Fibroblast of lung (primary cell): ENCODE measurements at regions not wholly inside any gene's neighbourhood (a gene's known extent, or its start where the extent isn't known, plus 50 kb on each side); places are given as distances from the start of the nearest gene placed in this dataset.

Experiments used
- DNase-seq, 2 donors: peaks; one replicate each; pipeline versions ENCODE4 v3.0.0 to v3.0.0-alpha.2; 2010; ENCODE audit warnings: low read depth in 2 of 2
- H2AFZ ChIP-seq: 2 replicates; pipeline ENCODE4 v1.5.1; 2012; ENCODE audit warnings: low read length, control low read depth, inconsistent platforms
- H3K27ac ChIP-seq: 2 replicates; pipeline ENCODE4 v1.5.1; 2011; ENCODE audit warnings: low read length, control low read depth; ENCODE audit not compliant: insufficient read depth
- H3K27me3 ChIP-seq: 2 replicates; pipeline ENCODE4 v1.5.1; 2011; ENCODE audit warnings: mild to moderate bottlenecking, low read length; ENCODE audit not compliant: control insufficient read depth, insufficient read depth
- H3K36me3 ChIP-seq: 2 replicates; pipeline ENCODE4 v1.5.1; 2011; ENCODE audit warnings: low read length; ENCODE audit not compliant: control insufficient read depth, insufficient read depth
- H3K4me1 ChIP-seq: 2 replicates; pipeline ENCODE4 v1.5.1; 2011; ENCODE audit warnings: low read length; ENCODE audit not compliant: control insufficient read depth, insufficient read depth; ENCODE audit errors: extremely low read depth
- H3K4me2 ChIP-seq: 2 replicates; pipeline ENCODE4 v1.5.1; 2011; ENCODE audit warnings: low read length, control low read depth; ENCODE audit not compliant: insufficient read depth; ENCODE audit errors: extremely low read depth
- H3K4me3 ChIP-seq, 4 experiments: fragments of 200-600 bp in 1 of 4; sonication (generic) in 1 of 4; replicated peaks in 1 of 4; 2 replicates each; pipeline ENCODE4 v1.5.1; 2011 to 2016; ENCODE audit warnings: low read length in 4 of 4, low read depth in 3 of 4, mild to moderate bottlenecking in 3 of 4, control low read depth in 2 of 4, inconsistent platforms in 1 of 4, mixed read lengths in 1 of 4; ENCODE audit not compliant: insufficient read depth in 1 of 4; ENCODE audit errors: control extremely low read depth in 1 of 4
- H3K79me2 ChIP-seq: 2 replicates; pipeline ENCODE4 v1.5.1; 2012; ENCODE audit warnings: mild to moderate bottlenecking, low read length, inconsistent platforms; ENCODE audit not compliant: control insufficient read depth, insufficient read depth
- H3K9ac ChIP-seq: 2 replicates; pipeline ENCODE4 v1.5.1; 2011; ENCODE audit warnings: mild to moderate bottlenecking, low read length, control low read depth; ENCODE audit not compliant: insufficient read depth
- H3K9me3 ChIP-seq: 2 replicates; pipeline ENCODE4 v1.5.1; 2012; ENCODE audit warnings: low read depth, low read length; ENCODE audit not compliant: control insufficient read depth, insufficient read depth
- H4K20me1 ChIP-seq: 2 replicates; pipeline ENCODE4 v1.5.1; 2011; ENCODE audit warnings: low read length; ENCODE audit not compliant: control insufficient read depth, insufficient read depth; ENCODE audit errors: extremely low read depth
- CTCF ChIP-seq, 2 donors: IDR thresholded peaks in 1 of 2; conservative IDR thresholded peaks in 1 of 2; 1 replicate in 1 of 2; 2 replicates in 1 of 2; pipeline ENCODE4 v1.5.1; 2011 to 2012; ENCODE audit warnings: low read length in 2 of 2, control low read depth in 1 of 2, inconsistent platforms in 1 of 2, low read depth in 1 of 2, mild to moderate bottlenecking in 1 of 2
- EZH2 ChIP-seq: IDR thresholded peaks from 2 replicates; pipeline ENCODE4 v1.5.1; 2012; ENCODE audit warnings: low read length, control low read depth, mild to moderate bottlenecking; ENCODE audit errors: missing control alignments

- H2AFZ ChIP-seq: no peak overlapping the region
Measured at GRCh38 chr16:54431997-54432896, 145.7 kb upstream of the IRX3 start.

GRCh38 chr16:54431041-54431996 is 144.7 kb upstream of the IRX3 start:
- Histone ChIP-seq H4K20me1 (no peaks in the 10 kb centered on the region), H3K79me2 (no peaks in the 10 kb centered on the region), H3K9me3 (no peaks in the 10 kb centered on the region), H3K36me3 (no peaks in the 10 kb centered on the region), H3K27ac (peak overlapping the region; percentile 34), H2AFZ (no peak overlapping the region), H3K9ac (no peak overlapping the region), H3K4me2 (peak overlapping the region; percentile 15), H3K27me3 (no peaks in the 10 kb centered on the region), H3K4me1 (peaks cover 2% of the 10 kb centered on the region), H3K4me3 (peak overlapping the region in 1 of 4 experiments; percentile 3)
- TF ChIP-seq EZH2 (no peak), CTCF (conservative IDR thresholded peaks at IDR 0.05 in 1 of 2, IDR thresholded peaks at IDR 0.05 in 1 of 2; ENCODE audit: low read depth in 1 of 2, low read length in 2 of 2) (no peak)
- peak in 1 of 2 donors; percentile 32 for DNase-seq

More at GRCh38 chr16:54431997-54432896, 145.7 kb upstream of the IRX3 start:
- Histone ChIP-seq H3K4me3 (no peak overlapping the region), H4K20me1 (no peaks in the 10 kb centered on the region), H3K4me1 (peaks cover 2% of the 10 kb centered on the region), H3K4me2 (no peak overlapping the region), H3K9ac (no peak overlapping the region), H3K79me2 (no peaks in the 10 kb centered on the region), H3K27ac (no peak overlapping the region), H3K27me3 (no peaks in the 10 kb centered on the region), H3K9me3 (no peaks in the 10 kb centered on the region), H3K36me3 (no peaks in the 10 kb centered on the region)
- no peak for DNase-seq
- no peak for TF ChIP-seq CTCF (conservative IDR thresholded peaks at IDR 0.05 in 1 of 2, IDR thresholded peaks at IDR 0.05 in 1 of 2; ENCODE audit: low read depth in 1 of 2, low read length in 2 of 2)
- no peak for TF ChIP-seq EZH2

- TF ChIP-seq CTCF (conservative IDR thresholded peaks at IDR 0.05 in 1 of 2, IDR thresholded peaks at IDR 0.05 in 1 of 2; ENCODE audit: low read depth in 1 of 2, low read length in 2 of 2): no peak
- no peak for TF ChIP-seq EZH2
- peak; percentile 59 to 63 for DNase-seq
Measured at GRCh38 chr16:54430491-54431030, 144.0 kb upstream of the IRX3 start.

More at GRCh38 chr16:54430491-54431030, 144.0 kb upstream of the IRX3 start:
- peaks cover 2% of the 10 kb centered on the region for H3K4me1 ChIP-seq
- H3K27ac ChIP-seq: peak overlapping the region; percentile 34
- peak overlapping the region in 1 of 4 experiments; percentile 3 for H3K4me3 ChIP-seq
- no peaks in the 10 kb centered on the region for H3K9me3 ChIP-seq
- peak overlapping the region; percentile 48 for H3K4me2 ChIP-seq
- no peaks in the 10 kb centered on the region for H3K36me3 ChIP-seq
- no peaks in the 10 kb centered on the region for H3K27me3 ChIP-seq
- no peak overlapping the region for H2AFZ ChIP-seq
- no peaks in the 10 kb centered on the region for H3K79me2 ChIP-seq
- no peak overlapping the region for H3K9ac ChIP-seq
- no peaks in the 10 kb centered on the region for H4K20me1 ChIP-seq
